Naive B cell (primary cell): ENCODE measurements at regions not wholly inside any gene's neighbourhood (a gene's known extent, or its start where the extent isn't known, plus 50 kb on each side); places are given as distances from the start of the nearest gene placed in this dataset.

Source experiments
- ATAC-seq, 2 donors: fragments of 150-1000 bp; cut with Tn5 transposase; 2 replicates each; pipeline ENCODE4 v1.10.0; 2021; ENCODE audit warnings: low read depth in 2 of 2, mild to moderate bottlenecking in 2 of 2, moderate library complexity in 2 of 2
- DNase-seq: peaks from one replicate; pipeline ENCODE4 v3.0.0; 2022
- H3K27ac Mint-ChIP-seq, 6 donors: one replicate each; pipeline ENCODE4 v1.8.0; 2020 to 2022; ENCODE audit warnings: mild to moderate bottlenecking in 6 of 6, mixed read lengths in 6 of 6, moderate library complexity in 5 of 6, inconsistent platforms in 2 of 6
- H3K27me3 Mint-ChIP-seq, 3 donors: one replicate each; pipeline ENCODE4 v1.8.0; 2021 to 2022; ENCODE audit warnings: mixed read lengths in 3 of 3, mild to moderate bottlenecking in 1 of 3
- H3K36me3 Mint-ChIP-seq, 2 donors: one replicate each; pipeline ENCODE4 v1.8.0; 2020 to 2022; ENCODE audit warnings: mixed read lengths in 2 of 2, inconsistent platforms in 1 of 2, mild to moderate bottlenecking in 1 of 2
- H3K4me1 Mint-ChIP-seq, 3 donors: one replicate each; pipeline ENCODE4 v1.8.0; 2020 to 2022; ENCODE audit warnings: mixed read lengths in 3 of 3, inconsistent platforms in 1 of 3, mild to moderate bottlenecking in 1 of 3, moderate library complexity in 1 of 3
- H3K4me3 Mint-ChIP-seq, 8 donors: one replicate each; pipeline ENCODE4 v1.8.0; 2020 to 2022; ENCODE audit warnings: mild to moderate bottlenecking in 8 of 8, mixed read lengths in 8 of 8, moderate library complexity in 8 of 8, inconsistent platforms in 2 of 8
- H3K9me3 Mint-ChIP-seq, 7 donors: one replicate each; pipeline ENCODE4 v1.8.0; 2020 to 2022; ENCODE audit warnings: mixed read lengths in 7 of 7, mild to moderate bottlenecking in 5 of 7, inconsistent platforms in 2 of 7, moderate library complexity in 1 of 7

DNA sequence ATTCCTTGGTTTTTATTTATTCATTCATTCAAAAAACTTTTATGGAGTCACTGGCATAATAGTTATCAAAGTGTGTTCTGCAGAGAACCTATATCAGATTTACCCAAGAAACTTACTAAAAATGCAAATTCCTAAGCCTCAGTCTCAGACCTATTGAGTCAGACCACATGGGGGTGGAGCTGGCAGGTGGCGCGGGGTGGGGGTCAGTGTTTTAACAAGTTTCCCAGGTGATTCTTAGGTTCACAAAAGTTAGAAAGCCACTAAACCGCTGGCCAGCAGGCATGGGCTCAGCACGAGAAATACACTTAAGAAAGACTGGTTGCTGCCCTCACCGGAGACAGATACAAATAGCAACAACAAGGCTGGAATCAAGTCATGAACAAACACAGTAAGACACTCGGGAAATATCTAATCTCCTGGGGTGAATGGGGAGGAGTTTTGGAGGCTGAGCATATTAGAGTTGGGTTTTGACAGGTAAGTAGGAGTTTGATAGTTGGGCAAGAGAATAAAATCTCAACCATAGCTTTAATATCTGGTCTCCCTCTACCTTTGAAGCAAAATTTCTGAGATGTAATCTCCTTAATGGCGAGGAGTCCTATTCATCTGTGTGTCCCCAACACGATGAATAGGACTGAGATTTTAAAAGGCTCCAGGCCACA is 167.5 kb upstream of the NECTIN1 start:
- no peak for ATAC-seq
- Mint-ChIP-seq H3K27ac (no peak overlapping the region), H3K4me3 (no peak overlapping the region), H3K4me1 (peaks cover 0 to 13% (median 0%) of the 10 kb centered on the region in 3 donors), H3K9me3 (no peaks in the 10 kb centered on the region), H3K27me3 (no peaks in the 10 kb centered on the region), H3K36me3 (no peaks in the 10 kb centered on the region)
- no peak for DNase-seq

GRCh38 chr11:119895981-119896380 is 167.0 kb upstream of the NECTIN1 start:
- no peak overlapping the region for H3K4me3 Mint-ChIP-seq
- ATAC-seq (no peak), DNase-seq (no peak)
- H3K36me3 Mint-ChIP-seq, result no peaks in the 10 kb centered on the region
- no peaks in the 10 kb centered on the region for H3K9me3 Mint-ChIP-seq
- no peaks in the 10 kb centered on the region for H3K27me3 Mint-ChIP-seq
- peaks cover 0 to 13% (median 0%) of the 10 kb centered on the region in 3 donors for H3K4me1 Mint-ChIP-seq
- no peak overlapping the region for H3K27ac Mint-ChIP-seq

- ATAC-seq, result no peak
- no peaks in the 10 kb centered on the region for H3K36me3 Mint-ChIP-seq
Measured at GRCh38 chr11:119894916-119895315, 165.9 kb upstream of the NECTIN1 start.

GRCh38 chr11:119892311-119892808 is 163.4 kb upstream of the NECTIN1 start:
- H3K4me1 Mint-ChIP-seq, result peaks cover 0 to 13% (median 0%) of the 10 kb centered on the region in 3 donors
- no peak overlapping the region for H3K27ac Mint-ChIP-seq
- no peaks in the 10 kb centered on the region for H3K9me3 Mint-ChIP-seq
- ATAC-seq (no peak), DNase-seq (no peak)
- no peaks in the 10 kb centered on the region for H3K36me3 Mint-ChIP-seq
- no peak overlapping the region for H3K4me3 Mint-ChIP-seq
- peaks cover 0 to 19% (median 8%) of the 10 kb centered on the region in 3 donors for H3K27me3 Mint-ChIP-seq

More at GRCh38 chr11:119894916-119895315, 165.9 kb upstream of the NECTIN1 start:
- H3K27ac Mint-ChIP-seq, result peak overlapping the region in 1 of 6 donors; percentile 57
- peaks cover 0 to 13% (median 0%) of the 10 kb centered on the region in 3 donors for H3K4me1 Mint-ChIP-seq
- DNase-seq, result no peak
- H3K27me3 Mint-ChIP-seq, result peaks cover 0 to 2% (median 0%) of the 10 kb centered on the region in 3 donors
- H3K9me3 Mint-ChIP-seq, result no peaks in the 10 kb centered on the region
- no peak overlapping the region for H3K4me3 Mint-ChIP-seq

DNA sequence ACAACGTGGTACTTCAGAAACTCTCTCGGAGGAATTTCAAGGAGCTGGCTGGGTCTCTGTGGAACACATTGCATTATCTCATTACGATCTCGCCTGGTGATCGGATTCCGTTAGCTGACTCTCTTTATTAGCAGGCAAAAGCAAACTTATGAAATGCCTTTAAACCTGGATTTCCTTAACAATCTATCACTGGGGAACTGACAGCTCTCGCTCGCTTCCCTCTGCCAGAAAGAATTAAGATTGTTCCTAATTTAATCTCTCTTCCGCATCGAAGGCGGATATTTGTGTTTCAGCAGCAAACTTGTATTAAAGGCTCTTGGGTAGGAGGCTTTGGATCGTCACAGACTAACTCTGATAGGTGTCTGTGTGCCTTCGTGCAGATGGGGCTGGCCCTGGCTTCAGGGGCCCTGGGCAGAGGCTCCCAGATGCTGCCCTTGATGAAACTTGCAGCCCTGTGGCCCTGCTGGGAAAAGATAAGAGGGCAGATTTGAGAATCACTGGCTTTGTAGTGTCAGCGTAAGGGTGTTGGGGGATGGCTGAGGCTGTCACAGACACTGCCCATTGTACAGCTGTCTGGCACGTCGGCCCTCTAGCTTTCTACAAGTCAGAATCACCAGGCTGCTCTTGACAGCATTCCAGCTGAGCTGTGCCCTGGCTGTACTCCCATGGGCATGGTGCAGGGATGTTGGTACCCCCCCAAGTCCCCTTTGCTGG is 162.2 kb upstream of the NECTIN1 start:
- Mint-ChIP-seq H3K27me3 (peaks cover 0 to 19% (median 17%) of the 10 kb centered on the region in 3 donors), H3K4me1 (peaks cover 0 to 13% (median 0%) of the 10 kb centered on the region in 3 donors), H3K36me3 (no peaks in the 10 kb centered on the region), H3K4me3 (no peak overlapping the region), H3K9me3 (no peaks in the 10 kb centered on the region), H3K27ac (no peak overlapping the region)
- ATAC-seq (no peak), DNase-seq (no peak)

GRCh38 chr11:119890466-119890865 is 161.5 kb upstream of the NECTIN1 start:
- Mint-ChIP-seq H3K4me1 (peaks cover 0 to 7% (median 0%) of the 10 kb centered on the region in 3 donors), H3K9me3 (no peaks in the 10 kb centered on the region), H3K36me3 (no peaks in the 10 kb centered on the region), H3K27ac (no peak overlapping the region), H3K4me3 (no peak overlapping the region), H3K27me3 (peaks cover 0 to 19% (median 19%) of the 10 kb centered on the region in 3 donors)
- DNase-seq (no peak), ATAC-seq (no peak)

- Mint-ChIP-seq H3K4me1 (peaks cover 0 to under 1% (median 0%) of the 10 kb centered on the region in 3 donors), H3K27me3 (peaks cover 4 to 26% (median 19%) of the 10 kb centered on the region in 3 donors), H3K4me3 (no peak overlapping the region), H3K36me3 (no peaks in the 10 kb centered on the region), H3K27ac (no peak overlapping the region), H3K9me3 (no peaks in the 10 kb centered on the region)
- ATAC-seq (no peak), DNase-seq (no peak)
Measured at GRCh38 chr11:119889728-119890280, 160.8 kb upstream of the NECTIN1 start.

GRCh38 chr11:119889111-119889510 is 160.1 kb upstream of the NECTIN1 start:
- Mint-ChIP-seq H3K36me3 (no peaks in the 10 kb centered on the region), H3K27me3 (peaks cover 9 to 33% (median 19%) of the 10 kb centered on the region in 3 donors), H3K4me3 (no peak overlapping the region), H3K27ac (no peak overlapping the region), H3K9me3 (no peaks in the 10 kb centered on the region), H3K4me1 (no peaks in the 10 kb centered on the region)
- ATAC-seq (no peak), DNase-seq (no peak)

DNA sequence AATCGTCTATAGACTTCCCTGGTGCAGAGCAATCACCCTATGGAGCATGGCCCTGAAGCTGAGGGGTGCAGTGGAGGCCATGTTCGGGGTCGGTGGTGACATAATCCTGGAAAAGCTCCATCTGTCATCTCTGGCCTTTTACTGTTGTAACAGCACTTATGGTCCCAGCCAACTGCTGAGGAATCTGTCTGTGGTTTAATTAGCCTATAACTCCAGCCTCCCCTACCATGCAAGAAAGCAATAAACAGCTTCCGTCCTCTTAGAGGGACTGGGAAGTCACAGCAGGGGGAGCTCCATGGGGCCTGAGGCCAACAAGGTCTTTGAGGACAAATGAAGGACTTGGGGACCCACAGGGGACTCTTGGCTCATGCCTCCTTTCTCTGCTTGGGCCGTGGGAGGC is 159.1 kb upstream of the NECTIN1 start:
- H3K36me3 Mint-ChIP-seq, result no peaks in the 10 kb centered on the region
- DNase-seq (no peak), ATAC-seq (no peak)
- peaks cover 9 to 36% (median 21%) of the 10 kb centered on the region in 3 donors for H3K27me3 Mint-ChIP-seq
- H3K27ac Mint-ChIP-seq, result no peak overlapping the region
- H3K4me1 Mint-ChIP-seq, result no peaks in the 10 kb centered on the region
- no peaks in the 10 kb centered on the region for H3K9me3 Mint-ChIP-seq
- no peak overlapping the region for H3K4me3 Mint-ChIP-seq

GRCh38 chr11:119886667-119887230 is 157.7 kb upstream of the NECTIN1 start:
- DNase-seq (no peak), ATAC-seq (no peak)
- Mint-ChIP-seq H3K36me3 (no peaks in the 10 kb centered on the region), H3K27ac (no peak overlapping the region), H3K27me3 (peaks cover 9 to 36% (median 29%) of the 10 kb centered on the region in 3 donors), H3K9me3 (no peaks in the 10 kb centered on the region), H3K4me3 (no peak overlapping the region), H3K4me1 (no peaks in the 10 kb centered on the region)

- H3K4me3 Mint-ChIP-seq, result no peak overlapping the region
- H3K4me1 Mint-ChIP-seq, result no peaks in the 10 kb centered on the region
- H3K36me3 Mint-ChIP-seq, result no peaks in the 10 kb centered on the region
- no peak overlapping the region for H3K27ac Mint-ChIP-seq
- no peak for DNase-seq
- no peaks in the 10 kb centered on the region for H3K9me3 Mint-ChIP-seq
- no peak for ATAC-seq
- peaks cover 9 to 36% (median 29%) of the 10 kb centered on the region in 3 donors for H3K27me3 Mint-ChIP-seq
Measured at GRCh38 chr11:119885861-119886567, 157.0 kb upstream of the NECTIN1 start.

DNA sequence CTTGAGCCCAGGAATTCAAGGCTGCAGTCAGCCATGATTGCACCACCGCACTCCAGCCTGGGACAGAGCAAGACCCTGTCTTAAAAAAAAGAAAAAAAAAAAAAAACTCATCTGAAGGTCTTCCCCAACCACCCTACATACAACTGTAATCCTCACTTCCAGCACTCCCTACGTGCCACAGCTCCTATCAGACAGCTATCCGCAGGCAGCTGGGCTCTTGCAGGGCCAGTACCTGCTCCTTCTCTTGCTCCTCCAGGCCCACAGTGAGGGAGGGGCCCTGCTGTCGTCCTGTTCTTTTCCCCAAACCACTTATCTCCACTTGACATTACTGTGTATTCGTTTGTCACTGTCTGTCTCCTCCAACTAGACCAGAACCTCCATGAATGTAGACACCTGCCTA is 156.1 kb upstream of the NECTIN1 start:
- H3K36me3 Mint-ChIP-seq, result no peaks in the 10 kb centered on the region
- DNase-seq, result no peak
- no peak overlapping the region for H3K27ac Mint-ChIP-seq
- no peaks in the 10 kb centered on the region for H3K9me3 Mint-ChIP-seq
- no peak for ATAC-seq
- H3K4me3 Mint-ChIP-seq, result no peak overlapping the region
- peaks cover 13 to 40% (median 29%) of the 10 kb centered on the region in 3 donors for H3K27me3 Mint-ChIP-seq
- H3K4me1 Mint-ChIP-seq, result no peaks in the 10 kb centered on the region

DNA sequence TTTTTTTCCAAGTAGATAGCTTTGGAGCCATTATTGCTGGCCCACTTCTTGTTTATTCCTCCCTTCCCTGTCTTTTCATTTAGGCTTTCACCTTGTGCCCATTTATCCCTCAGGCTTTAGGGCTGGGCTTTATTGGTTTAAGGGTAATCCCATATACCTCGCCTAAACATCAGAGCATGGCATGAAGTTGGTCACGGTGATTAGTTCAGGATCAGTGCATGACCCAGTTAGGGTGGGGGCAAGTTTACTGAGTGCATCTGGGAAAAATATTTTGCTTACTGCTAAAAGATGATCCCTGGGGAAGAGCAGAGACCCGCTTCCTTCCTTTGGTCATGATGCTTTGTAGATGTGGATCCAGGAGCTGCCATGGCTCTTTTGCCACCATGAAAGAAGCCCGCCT is 153.3 kb upstream of the NECTIN1 start:
- no peak for DNase-seq
- ATAC-seq, result no peak
- H3K9me3 Mint-ChIP-seq, result peaks cover 0 to 2% (median 0%) of the 10 kb centered on the region in 7 donors
- H3K4me3 Mint-ChIP-seq, result no peak overlapping the region
- no peaks in the 10 kb centered on the region for H3K4me1 Mint-ChIP-seq
- no peak overlapping the region for H3K27ac Mint-ChIP-seq
- H3K36me3 Mint-ChIP-seq, result no peaks in the 10 kb centered on the region
- peaks cover 16 to 52% (median 20%) of the 10 kb centered on the region in 3 donors for H3K27me3 Mint-ChIP-seq
